HCT116 (cell line): ENCODE measurements at regions not wholly inside any gene's neighbourhood (a gene's known extent, or its start where the extent isn't known, plus 50 kb on each side); places are given as distances from the start of the nearest gene placed in this dataset.

Experiments used
- EZH2 ChIP-seq: fragments of 200-600 bp; sonication (generic); IDR thresholded peaks from 2 replicates; pipeline ENCODE4 v1.6.1; 2017; ENCODE audit warnings: antibody characterized with exemption, mixed run types
- POLR2AphosphoS5 ChIP-seq: IDR thresholded peaks from 2 replicates; pipeline ENCODE4 v1.6.1; 2011; ENCODE audit warnings: mild to moderate bottlenecking, low read depth, low read length, moderate library complexity
- TCF7L2 ChIP-seq: IDR thresholded peaks from 2 replicates; pipeline ENCODE4 v1.7.0; 2011; ENCODE audit warnings: borderline replicate concordance, inconsistent platforms; ENCODE audit not compliant: insufficient read depth, insufficient read length; ENCODE audit errors: extremely low read depth
- TF ChIP-seq, protein P1 (sequence below), 3 experiments: fragments of 200-600 bp in 1 of 3; sonication (generic) in 1 of 3; IDR thresholded peaks in 2 of 3; conservative IDR thresholded peaks in 1 of 3; 2 replicates each; pipeline ENCODE4 v1.5.1; 2012 to 2017; ENCODE audit warnings: low read depth in 2 of 3, low read length in 2 of 3, antibody characterized with exemption in 1 of 3, borderline replicate concordance in 1 of 3, control low read depth in 1 of 3, mild to moderate bottlenecking in 1 of 3, mixed read lengths in 1 of 3, mixed run types in 1 of 3, moderate library complexity in 1 of 3; ENCODE audit not compliant: insufficient read depth in 1 of 3

DNA sequence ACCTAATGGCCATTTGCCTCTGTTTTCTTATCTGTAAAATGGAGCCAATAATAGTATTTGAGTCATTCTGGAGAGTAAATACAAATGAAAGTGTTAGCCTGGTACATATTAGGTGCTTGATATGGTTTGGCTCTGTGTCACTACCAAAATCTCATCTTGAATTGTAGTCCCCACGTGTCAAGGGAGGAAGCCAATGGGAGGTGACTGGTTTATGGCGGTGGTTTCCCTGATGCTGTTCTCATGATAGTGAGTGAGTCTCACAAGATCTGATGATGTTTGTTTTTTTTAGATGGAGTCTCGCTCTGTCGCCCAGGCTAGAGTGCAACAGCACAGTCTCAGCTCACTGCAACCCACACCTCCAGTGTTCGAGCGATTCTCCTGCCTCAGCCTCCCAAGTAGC, 194.0 kb upstream of the SEMA3E start:
- TF ChIP-seq POLR2AphosphoS5 (no peak), TCF7L2 (no peak), EZH2 (no peak)
- TF ChIP-seq, protein P1, sequence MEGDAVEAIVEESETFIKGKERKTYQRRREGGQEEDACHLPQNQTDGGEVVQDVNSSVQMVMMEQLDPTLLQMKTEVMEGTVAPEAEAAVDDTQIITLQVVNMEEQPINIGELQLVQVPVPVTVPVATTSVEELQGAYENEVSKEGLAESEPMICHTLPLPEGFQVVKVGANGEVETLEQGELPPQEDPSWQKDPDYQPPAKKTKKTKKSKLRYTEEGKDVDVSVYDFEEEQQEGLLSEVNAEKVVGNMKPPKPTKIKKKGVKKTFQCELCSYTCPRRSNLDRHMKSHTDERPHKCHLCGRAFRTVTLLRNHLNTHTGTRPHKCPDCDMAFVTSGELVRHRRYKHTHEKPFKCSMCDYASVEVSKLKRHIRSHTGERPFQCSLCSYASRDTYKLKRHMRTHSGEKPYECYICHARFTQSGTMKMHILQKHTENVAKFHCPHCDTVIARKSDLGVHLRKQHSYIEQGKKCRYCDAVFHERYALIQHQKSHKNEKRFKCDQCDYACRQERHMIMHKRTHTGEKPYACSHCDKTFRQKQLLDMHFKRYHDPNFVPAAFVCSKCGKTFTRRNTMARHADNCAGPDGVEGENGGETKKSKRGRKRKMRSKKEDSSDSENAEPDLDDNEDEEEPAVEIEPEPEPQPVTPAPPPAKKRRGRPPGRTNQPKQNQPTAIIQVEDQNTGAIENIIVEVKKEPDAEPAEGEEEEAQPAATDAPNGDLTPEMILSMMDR (IDR thresholded peaks at IDR 0.05 in 2 of 3, conservative IDR thresholded peaks at IDR 0.05 in 1 of 3; ENCODE audit: borderline replicate concordance in 1 of 3, insufficient read depth in 1 of 3, low read depth in 2 of 3, low read length in 2 of 3): no peak
